MM.1S (cell line): ENCODE measurements at regions not wholly inside any gene's neighbourhood (a gene's known extent, or its start where the extent isn't known, plus 50 kb on each side); places are given as distances from the start of the nearest gene placed in this dataset.

Experiments used
- DNase-seq: peaks from one replicate; pipeline ENCODE4 v3.0.0-alpha.2; 2015
- H2AFZ ChIP-seq: fragments of 300-600 bp; sonication (generic); 2 replicates; pipeline ENCODE4 v1.6.0; 2016; ENCODE audit warnings: antibody characterized with exemption, low read length
- H3F3A ChIP-seq: fragments of 300-600 bp; sonication (generic); 2 replicates; pipeline ENCODE4 v1.6.1; 2016; ENCODE audit warnings: mild to moderate bottlenecking, antibody characterized with exemption, low read length, moderate library complexity, mixed read lengths; ENCODE audit not compliant: insufficient read depth
- H3K27ac ChIP-seq: fragments of 300-600 bp; sonication (generic); 2 replicates; pipeline ENCODE4 v1.5.1; 2016; ENCODE audit warnings: mild to moderate bottlenecking, low read length
- H3K27me3 ChIP-seq: fragments of 300-600 bp; sonication (generic); replicated peaks from 2 replicates; pipeline ENCODE4 v1.6.0; 2016; ENCODE audit warnings: low read length; ENCODE audit not compliant: insufficient read depth
- H3K36me3 ChIP-seq: fragments of 300-600 bp; sonication (generic); replicated peaks from 2 replicates; pipeline ENCODE4 v1.6.1; 2016; ENCODE audit warnings: mild to moderate bottlenecking, low read length, mixed read lengths; ENCODE audit not compliant: insufficient read depth
- H3K4me1 ChIP-seq: fragments of 300-600 bp; sonication (generic); 2 replicates; pipeline ENCODE4 v1.6.1; 2016; ENCODE audit warnings: low read length, mixed read lengths
- H3K4me2 ChIP-seq: fragments of 300-600 bp; sonication (generic); 2 replicates; pipeline ENCODE4 v1.6.0; 2016; ENCODE audit warnings: low read depth, low read length
- H3K4me3 ChIP-seq: fragments of 300-600 bp; sonication (generic); 2 replicates; pipeline ENCODE4 v1.5.1; 2016; ENCODE audit warnings: low read length, mixed read lengths
- H3K79me2 ChIP-seq: fragments of 300-600 bp; sonication (generic); 2 replicates; pipeline ENCODE4 v1.6.1; 2016; ENCODE audit warnings: mixed run types, low read length, mixed read lengths
- H3K9ac ChIP-seq: fragments of 300-600 bp; sonication (generic); 2 replicates; pipeline ENCODE4 v1.6.1; 2016; ENCODE audit warnings: low read length, mixed read lengths
- H3K9me2 ChIP-seq: fragments of 300-600 bp; sonication (generic); replicated peaks from 2 replicates; pipeline ENCODE4 v1.6.1; 2016; ENCODE audit warnings: mild to moderate bottlenecking, low read length, mixed read lengths; ENCODE audit not compliant: insufficient read depth
- H3K9me3 ChIP-seq: fragments of 300-600 bp; sonication (generic); replicated peaks from 2 replicates; pipeline ENCODE4 v1.6.1; 2016; ENCODE audit warnings: mild to moderate bottlenecking, low read length, mixed read lengths; ENCODE audit not compliant: insufficient read depth
- H4K20me1 ChIP-seq: fragments of 300-600 bp; sonication (generic); 2 replicates; pipeline ENCODE4 v1.6.1; 2016; ENCODE audit warnings: mild to moderate bottlenecking, low read length, moderate library complexity, mixed read lengths; ENCODE audit not compliant: insufficient read depth
- EZH2 ChIP-seq: fragments of 300-600 bp; sonication (generic); optimal IDR thresholded peaks from 2 replicates; pipeline ENCODE3; 2017; ENCODE audit warnings: low read depth, mild to moderate bottlenecking, antibody characterized with exemption, low read length, mixed read lengths
- EZH2phosphoT487 ChIP-seq: fragments of 300-600 bp; sonication (generic); IDR thresholded peaks from 2 replicates; pipeline ENCODE4 v1.6.1; 2018; ENCODE audit warnings: antibody characterized with exemption, low read length
- TF ChIP-seq, protein P1 (sequence below): fragments of 300-600 bp; sonication (generic); IDR thresholded peaks from 2 replicates; pipeline ENCODE4 v1.5.1; 2016; ENCODE audit warnings: antibody characterized with exemption, low read length, mixed read lengths

DNA sequence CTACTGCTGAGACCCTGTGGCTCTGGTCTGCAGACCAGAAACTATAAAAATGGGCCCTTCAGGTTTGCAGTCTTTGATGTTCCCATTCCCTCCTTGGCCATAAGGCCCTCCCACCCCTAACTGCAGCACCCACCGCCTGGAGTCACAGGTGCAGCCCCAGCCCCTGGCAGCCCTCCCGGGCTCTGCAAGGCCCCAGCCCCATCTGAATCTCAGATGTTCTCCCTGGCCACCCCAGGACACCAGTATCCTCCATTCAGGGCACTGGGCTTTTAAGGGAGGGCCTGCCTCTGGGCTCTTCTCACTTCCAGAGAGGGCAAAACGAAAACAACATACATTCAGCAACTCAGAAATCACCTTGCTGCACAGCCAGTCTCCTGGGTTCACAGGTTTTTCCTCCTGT is 107.7 kb upstream of the RET start:
- H3K27me3 ChIP-seq: no peaks in the 10 kb centered on the region
- no peaks in the 10 kb centered on the region for H3K79me2 ChIP-seq

DNA sequence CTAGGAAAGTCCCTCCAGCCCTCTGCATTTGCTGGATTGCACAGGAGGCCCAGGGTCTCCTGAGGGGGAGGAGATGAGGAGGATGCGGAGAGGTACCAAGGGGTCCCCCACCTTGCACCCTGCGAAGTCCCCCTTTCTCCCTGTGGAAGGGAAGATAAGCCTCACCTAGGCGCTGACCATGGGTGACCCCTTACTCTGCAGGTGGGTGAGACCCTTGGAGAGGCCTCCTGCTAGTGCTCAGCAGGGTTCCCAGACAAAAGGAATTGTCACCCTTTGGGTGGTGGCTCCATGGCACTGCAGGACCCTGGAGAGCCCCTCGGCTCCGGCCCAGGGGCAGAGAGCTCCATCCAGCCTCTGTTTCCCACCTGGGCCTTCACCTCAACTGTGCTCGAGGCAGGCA is 107.0 kb upstream of the RET start:
- Histone ChIP-seq H3K9me2 (no peaks in the 10 kb centered on the region), H3K4me1 (no peaks in the 10 kb centered on the region), H3K27ac (no peak overlapping the region), H3K4me2 (no peak overlapping the region), H2AFZ (no peak overlapping the region), H3F3A (no peaks in the 10 kb centered on the region), H3K36me3 (no peaks in the 10 kb centered on the region), H3K27me3 (no peaks in the 10 kb centered on the region), H3K9ac (no peak overlapping the region), H3K4me3 (no peak overlapping the region), H3K79me2 (no peaks in the 10 kb centered on the region), H3K9me3 (no peaks in the 10 kb centered on the region), H4K20me1 (no peaks in the 10 kb centered on the region)
- DNase-seq: no peak
- TF ChIP-seq EZH2phosphoT487 (no peak), EZH2 (no peak)

More for the DNA sequence above, 107.7 kb upstream of the RET start:
- Histone ChIP-seq H3K4me2 (no peak overlapping the region), H3K4me1 (no peaks in the 10 kb centered on the region), H4K20me1 (no peaks in the 10 kb centered on the region), H3K27ac (no peak overlapping the region), H3K36me3 (no peaks in the 10 kb centered on the region), H2AFZ (no peak overlapping the region), H3K4me3 (no peak overlapping the region), H3K9me3 (no peaks in the 10 kb centered on the region), H3K9ac (no peak overlapping the region), H3F3A (no peaks in the 10 kb centered on the region), H3K9me2 (no peaks in the 10 kb centered on the region)
- TF ChIP-seq, protein P1, sequence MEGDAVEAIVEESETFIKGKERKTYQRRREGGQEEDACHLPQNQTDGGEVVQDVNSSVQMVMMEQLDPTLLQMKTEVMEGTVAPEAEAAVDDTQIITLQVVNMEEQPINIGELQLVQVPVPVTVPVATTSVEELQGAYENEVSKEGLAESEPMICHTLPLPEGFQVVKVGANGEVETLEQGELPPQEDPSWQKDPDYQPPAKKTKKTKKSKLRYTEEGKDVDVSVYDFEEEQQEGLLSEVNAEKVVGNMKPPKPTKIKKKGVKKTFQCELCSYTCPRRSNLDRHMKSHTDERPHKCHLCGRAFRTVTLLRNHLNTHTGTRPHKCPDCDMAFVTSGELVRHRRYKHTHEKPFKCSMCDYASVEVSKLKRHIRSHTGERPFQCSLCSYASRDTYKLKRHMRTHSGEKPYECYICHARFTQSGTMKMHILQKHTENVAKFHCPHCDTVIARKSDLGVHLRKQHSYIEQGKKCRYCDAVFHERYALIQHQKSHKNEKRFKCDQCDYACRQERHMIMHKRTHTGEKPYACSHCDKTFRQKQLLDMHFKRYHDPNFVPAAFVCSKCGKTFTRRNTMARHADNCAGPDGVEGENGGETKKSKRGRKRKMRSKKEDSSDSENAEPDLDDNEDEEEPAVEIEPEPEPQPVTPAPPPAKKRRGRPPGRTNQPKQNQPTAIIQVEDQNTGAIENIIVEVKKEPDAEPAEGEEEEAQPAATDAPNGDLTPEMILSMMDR: no peak
- TF ChIP-seq EZH2 (no peak), EZH2phosphoT487 (no peak)
- DNase-seq: no peak

DNA sequence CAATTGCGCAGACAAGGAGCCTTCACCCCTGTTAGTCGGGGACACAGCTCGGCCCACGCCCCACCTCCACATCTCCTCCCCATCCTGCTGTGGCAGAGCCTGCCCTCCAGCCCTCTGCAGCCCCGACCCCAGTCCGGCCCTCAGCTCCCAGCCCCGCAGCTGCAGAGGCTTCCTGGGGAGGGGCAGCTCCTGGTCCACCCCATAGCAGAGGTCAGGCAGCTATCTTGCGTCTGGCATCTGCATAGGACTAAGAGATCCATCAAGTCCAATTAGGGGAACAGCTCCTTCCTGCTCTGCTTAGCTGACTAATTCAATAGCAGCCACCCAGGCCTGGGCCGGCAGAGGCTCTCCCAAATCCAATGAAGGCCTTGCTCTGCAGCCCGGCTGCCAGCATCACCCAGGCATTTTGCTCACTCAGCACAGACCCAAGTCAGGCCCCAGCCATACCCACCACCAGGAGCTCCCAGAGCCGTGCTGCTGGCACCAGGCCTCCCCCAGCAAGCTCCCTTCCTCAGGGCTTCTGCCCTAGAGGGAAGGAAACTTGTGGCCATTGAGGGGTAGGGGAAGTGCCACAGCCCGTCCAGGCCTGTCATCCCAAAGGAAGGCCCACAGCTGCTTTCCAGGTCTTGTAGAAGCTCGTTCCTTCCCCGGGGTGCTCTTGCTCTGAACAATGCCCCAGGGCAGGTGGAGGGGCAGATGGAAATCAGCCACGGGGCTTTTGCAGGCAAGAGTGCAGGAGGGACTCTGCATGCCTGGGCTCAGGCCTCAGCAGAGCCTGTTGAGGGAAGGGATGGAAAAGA is 106.2 kb upstream of the RET start:
- H3K4me1 ChIP-seq: no peaks in the 10 kb centered on the region
- no peaks in the 10 kb centered on the region for H3K9me2 ChIP-seq
- no peak overlapping the region for H3K4me2 ChIP-seq
- no peak overlapping the region for H3K4me3 ChIP-seq
- no peak for TF ChIP-seq EZH2phosphoT487
- H3K9me3 ChIP-seq: no peaks in the 10 kb centered on the region
- H3K36me3 ChIP-seq: no peaks in the 10 kb centered on the region
- no peak overlapping the region for H3K27ac ChIP-seq
- H3K27me3 ChIP-seq: no peaks in the 10 kb centered on the region
- no peak overlapping the region for H2AFZ ChIP-seq
- H4K20me1 ChIP-seq: no peaks in the 10 kb centered on the region
- H3F3A ChIP-seq: no peaks in the 10 kb centered on the region
- no peaks in the 10 kb centered on the region for H3K79me2 ChIP-seq
- no peak for DNase-seq
- H3K9ac ChIP-seq: no peak overlapping the region

DNA sequence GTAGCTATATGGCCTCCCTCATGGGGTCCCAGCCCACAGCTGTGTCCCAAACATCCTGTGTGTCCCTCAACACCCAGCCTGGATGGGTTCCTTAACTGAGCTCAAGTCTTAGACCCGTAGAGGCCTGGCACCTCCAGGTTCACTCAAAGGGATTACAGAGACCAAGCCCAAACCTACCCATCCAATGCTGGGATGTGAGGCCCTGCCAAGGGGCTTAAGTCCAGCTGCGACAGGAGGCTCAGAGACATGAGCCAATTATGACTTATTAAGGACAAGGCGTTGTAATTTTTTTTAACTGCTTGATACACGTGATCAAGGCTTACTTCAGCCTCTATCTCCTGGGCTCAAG is 105.6 kb upstream of the RET start:
- Histone ChIP-seq H3K9me2 (no peaks in the 10 kb centered on the region), H4K20me1 (no peaks in the 10 kb centered on the region), H3F3A (no peaks in the 10 kb centered on the region), H3K27me3 (no peaks in the 10 kb centered on the region), H3K4me2 (no peak overlapping the region), H3K9ac (no peak overlapping the region), H2AFZ (no peak overlapping the region), H3K4me3 (no peak overlapping the region), H3K27ac (no peak overlapping the region), H3K79me2 (no peaks in the 10 kb centered on the region), H3K9me3 (no peaks in the 10 kb centered on the region), H3K36me3 (no peaks in the 10 kb centered on the region), H3K4me1 (no peaks in the 10 kb centered on the region)
- DNase-seq: no peak
- no peak for TF ChIP-seq EZH2phosphoT487
- no peak for TF ChIP-seq EZH2
- TF ChIP-seq, protein P1: no peak
